Lung microvascular endothelial cell (primary cell): ENCODE measurements at regions not wholly inside any gene's neighbourhood (a gene's known extent, or its start where the extent isn't known, plus 50 kb on each side); places are given as distances from the start of the nearest gene placed in this dataset.

ENCODE experiments used
- DNase-seq, 2 donors: peaks; one replicate each; pipeline versions ENCODE4 v3.0.0 to v3.0.0-alpha.2; 2010; ENCODE audit warnings: low read depth in 2 of 2

- no peak for DNase-seq
These were observed 113.8 kb downstream of the CYB561 start for GRCh38 chr17:63332286-63332685.

GRCh38 chr17:63333869-63334268, 112.2 kb downstream of the CYB561 start:
- DNase-seq, result no peak

GRCh38 chr17:63335831-63336230, 110.3 kb downstream of the CYB561 start:
- no peak for DNase-seq

- DNase-seq, result no peak
These were observed 108.5 kb downstream of the CYB561 start for GRCh38 chr17:63337579-63337978.

- DNase-seq, result no peak
These were observed 107.8 kb downstream of the CYB561 start for GRCh38 chr17:63338272-63338671.

- DNase-seq, result no peak
These were observed 104.8 kb downstream of the CYB561 start for GRCh38 chr17:63341276-63341675.

- no peak for DNase-seq
These were observed 101.7 kb downstream of the CYB561 start for GRCh38 chr17:63344383-63344782.

- no peak for DNase-seq
These were observed 100.5 kb downstream of the CYB561 start for GRCh38 chr17:63345611-63346010.

- no peak for DNase-seq
These were observed 98.6 kb downstream of the CYB561 start for GRCh38 chr17:63347475-63347874.

GRCh38 chr17:63349478-63350000, 96.6 kb downstream of the CYB561 start:
- no peak for DNase-seq

- DNase-seq, result no peak
These were observed 95.7 kb downstream of the CYB561 start for GRCh38 chr17:63350364-63350763.

GRCh38 chr17:63354256-63354655, 91.8 kb downstream of the CYB561 start:
- DNase-seq, result no peak

- peak; percentile 50 to 94 for DNase-seq
These were observed 89.8 kb downstream of the CYB561 start for GRCh38 chr17:63356337-63356757.

GRCh38 chr17:63358111-63358839, 87.8 kb downstream of the CYB561 start:
- peak; percentile 39 to 89 for DNase-seq

GRCh38 chr17:63358956-63359355, 87.2 kb downstream of the CYB561 start:
- no peak for DNase-seq

GRCh38 chr17:63361182-63361581, 84.9 kb downstream of the CYB561 start:
- DNase-seq, result no peak

GRCh38 chr17:63362115-63362514, 84.0 kb downstream of the CYB561 start:
- no peak for DNase-seq

- DNase-seq, result no peak
These were observed 81.7 kb downstream of the CYB561 start for GRCh38 chr17:63364387-63364786.

GRCh38 chr17:63364944-63365343, 81.2 kb downstream of the CYB561 start:
- no peak for DNase-seq

- no peak for DNase-seq
These were observed 80.5 kb downstream of the CYB561 start for GRCh38 chr17:63365366-63366240.

GRCh38 chr17:63366241-63366566, 79.9 kb downstream of the CYB561 start:
- DNase-seq, result no peak

GRCh38 chr17:63369233-63369632, 76.9 kb downstream of the CYB561 start:
- peak in 1 of 2 donors; percentile 25 for DNase-seq

- DNase-seq, result no peak
These were observed 75.4 kb downstream of the CYB561 start for GRCh38 chr17:63370696-63371095.
